ENCODE measurements at regions not wholly inside any gene's neighbourhood (a gene's known extent, or its start where the extent isn't known, plus 50 kb on each side); places are given as distances from the start of the nearest gene placed in this dataset.

GRCh38 chr10:22473044-22473443 is 127.7 kb downstream of the SPAG6 start:
- H3K4me2 ChIP-seq (ENCODE audit: insufficient read depth in 1 of 2, low read depth in 2 of 2, low read length in 2 of 2): no peak overlapping the region
- H3K79me2 ChIP-seq (ENCODE audit: control insufficient read depth in 1 of 2, insufficient read depth in 2 of 2, low read length in 2 of 2): no peaks in the 10 kb centered on the region
- H2BK5ac ChIP-seq (ENCODE audit: low read depth, low read length): no peak overlapping the region
- H3K27ac ChIP-seq (ENCODE audit: low read depth, low read length): no peak overlapping the region
- no peaks in the 10 kb centered on the region for H3K79me1 ChIP-seq (ENCODE audit: low read depth, low read length)
- H2BK15ac ChIP-seq (ENCODE audit: low read length): no peak overlapping the region
- H3K23ac ChIP-seq (ENCODE audit: insufficient read length): no peak overlapping the region
- no peak overlapping the region for H2BK12ac ChIP-seq (ENCODE audit: low read depth, low read length)
- H4K8ac ChIP-seq (ENCODE audit: extremely low read depth, insufficient read depth, low read length): no peak overlapping the region
- no peak overlapping the region for H4K91ac ChIP-seq (replicated peaks; ENCODE audit: insufficient read length, low read length)
- CTCF ChIA-PET (ENCODE audit: partially characterized antibody): interaction anchor here (0.9 kb wide), 1 partner anchor 63 kb away, joined by 3 read pairs; no protein-coding TSS in a partner anchor
- no peak overlapping the region for H4K5ac ChIP-seq (ENCODE audit: insufficient read length, low read depth, low read length)
- no peak overlapping the region for H2BK120ac ChIP-seq (replicated peaks; ENCODE audit: low read depth, low read length)
- no peak overlapping the region for H2BK20ac ChIP-seq (ENCODE audit: low read length)
- DNase-seq (ENCODE audit: low read depth in 1 of 2, low spot score in 2 of 2): no peak
- POLR2A ChIA-PET (ENCODE audit: partially characterized antibody): no interaction called here
- H3K4me1 ChIP-seq (replicated peaks in 1 of 4; ENCODE audit: control insufficient read depth in 3 of 4, insufficient read depth in 4 of 4, low read length in 3 of 4): peaks cover 0 to 6% (median 2%) of the 10 kb centered on the region in 4 experiments; a peak in 4 of 7 replicates
- no peak overlapping the region for H2AFZ ChIP-seq (ENCODE audit: low read length)
- no peak overlapping the region for H2AK5ac ChIP-seq (ENCODE audit: low read depth, low read length)
- no peak overlapping the region for H3K4me3 ChIP-seq (ENCODE audit: extremely low read depth in 1 of 4, insufficient read depth in 2 of 4, low read depth in 3 of 4, low read length in 4 of 4)
- H3K9ac ChIP-seq (replicated peaks in 1 of 4; ENCODE audit: extremely low read depth in 1 of 4, low read depth in 3 of 4, low read length in 3 of 4): no peak overlapping the region
- no peak overlapping the region for H3K56ac ChIP-seq (replicated peaks; ENCODE audit: insufficient read length, low read depth, low read length)
- no peak for TF ChIP-seq CREB1 (IDR thresholded peaks at IDR 0.05)
- no peaks in the 10 kb centered on the region for H4K20me1 ChIP-seq (replicated peaks in 1 of 2; ENCODE audit: control insufficient read depth in 1 of 2, insufficient read depth in 2 of 2, low read length in 2 of 2)
- no peak for FAIRE-seq
- no peak overlapping the region for H3K18ac ChIP-seq (ENCODE audit: extremely low read depth, low read length)
- no peaks in the 10 kb centered on the region; a peak in 1 of 8 replicates for H3K36me3 ChIP-seq (ENCODE audit: control insufficient read depth in 2 of 4, insufficient read depth in 4 of 4, low read length in 3 of 4)
- 93% methylated on average over 6 of the region's 6 CpGs; no CpG with 5 or more reads in 1 of the 2 experiments for WGBS, 2 experiments (ENCODE audit: extremely low coverage in 1 of 2, insufficient coverage in 1 of 2, insufficient read length in 1 of 2, insufficient replicate concordance in 2 of 2, low coverage in 1 of 2, low lambda C conversion rate in 2 of 2, missing lambda C conversion rate in 1 of 2)
- peaks cover 45 to 61% (median 51%) of the 10 kb centered on the region in 4 experiments for H3K27me3 ChIP-seq (replicated peaks in 1 of 4; ENCODE audit: control insufficient read depth in 3 of 4, extremely low read depth in 1 of 4, insufficient read depth in 3 of 4, low read length in 3 of 4)
- H3K4ac ChIP-seq (replicated peaks; ENCODE audit: insufficient read length, low read depth, low read length): no peak overlapping the region
- H3K14ac ChIP-seq (ENCODE audit: insufficient read length): no peak overlapping the region
- H3K23me2 ChIP-seq (ENCODE audit: low read depth, low read length): peaks cover 13% of the 10 kb centered on the region; the same call in 1 of the 2 replicates
- no peaks in the 10 kb centered on the region; a peak in 1 of 4 replicates for H3K9me3 ChIP-seq (ENCODE audit: insufficient read depth in 2 of 2, low read depth in 1 of 2, low read length in 1 of 2)
